DMS53 (cell line): ENCODE measurements at regions not wholly inside any gene's neighbourhood (a gene's known extent, or its start where the extent isn't known, plus 50 kb on each side); places are given as distances from the start of the nearest gene placed in this dataset.

Experiments used
- DNase-seq: peaks from one replicate; lab custom pipeline; 2025; lab: John Stamatoyannopoulos, UW

DNA sequence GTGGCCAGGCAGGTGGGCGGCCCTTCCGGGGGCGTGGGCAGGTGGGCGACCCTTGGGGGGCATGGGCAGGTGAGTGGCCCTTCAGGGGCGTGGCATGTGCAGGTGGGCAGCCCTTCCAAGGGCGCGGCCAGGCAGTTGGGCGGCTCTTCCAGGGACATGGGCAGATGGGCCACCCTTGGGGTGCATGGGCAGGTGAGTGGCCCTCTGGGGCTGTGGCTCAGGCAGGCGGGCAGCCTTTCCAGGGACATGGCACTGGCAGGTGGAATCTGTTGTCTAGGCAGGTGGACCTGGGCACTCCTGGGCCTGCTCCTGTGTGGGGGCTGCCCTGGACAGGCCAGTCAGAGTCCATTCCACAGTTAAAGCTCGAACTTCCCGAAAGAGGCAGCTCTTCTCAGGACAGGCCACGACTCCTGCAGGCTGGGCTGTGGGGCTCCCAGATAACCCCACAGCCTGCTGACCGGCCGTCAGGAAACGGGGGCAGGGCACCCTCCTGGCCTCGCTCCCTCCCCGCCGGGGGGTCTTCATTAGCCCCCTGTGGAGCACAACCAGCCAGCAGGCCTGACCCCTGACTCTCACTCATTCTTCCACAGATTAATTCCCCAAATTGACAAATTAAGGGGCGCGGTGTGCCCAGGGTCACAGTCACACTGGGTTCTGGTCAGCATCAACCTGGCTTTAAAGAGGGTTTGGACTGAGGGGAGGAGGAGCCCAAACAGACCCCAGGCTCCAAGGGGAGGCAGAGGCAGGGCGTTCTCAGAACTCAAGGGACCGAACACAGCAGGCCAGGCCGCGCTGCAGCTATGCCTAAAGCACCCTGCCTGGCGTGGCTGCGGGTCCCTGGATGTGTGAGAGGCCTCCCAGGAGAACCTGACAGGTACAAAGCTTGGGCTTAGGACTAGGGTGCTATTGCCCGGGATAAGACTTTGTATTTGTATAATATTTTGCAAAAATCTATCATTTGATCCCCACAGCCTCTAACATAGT is 130.0 kb downstream of the DLL1 start:
- no peak for DNase-seq

GRCh38 chr6:170160031-170160627 is 130.7 kb downstream of the DLL1 start:
- peak; percentile 56 for DNase-seq

GRCh38 chr6:170159022-170159965 is 131.6 kb downstream of the DLL1 start:
- DNase-seq = no peak

- DNase-seq = no peak
Observed at GRCh38 chr6:170158296-170159021, 132.4 kb downstream of the DLL1 start.

DNA sequence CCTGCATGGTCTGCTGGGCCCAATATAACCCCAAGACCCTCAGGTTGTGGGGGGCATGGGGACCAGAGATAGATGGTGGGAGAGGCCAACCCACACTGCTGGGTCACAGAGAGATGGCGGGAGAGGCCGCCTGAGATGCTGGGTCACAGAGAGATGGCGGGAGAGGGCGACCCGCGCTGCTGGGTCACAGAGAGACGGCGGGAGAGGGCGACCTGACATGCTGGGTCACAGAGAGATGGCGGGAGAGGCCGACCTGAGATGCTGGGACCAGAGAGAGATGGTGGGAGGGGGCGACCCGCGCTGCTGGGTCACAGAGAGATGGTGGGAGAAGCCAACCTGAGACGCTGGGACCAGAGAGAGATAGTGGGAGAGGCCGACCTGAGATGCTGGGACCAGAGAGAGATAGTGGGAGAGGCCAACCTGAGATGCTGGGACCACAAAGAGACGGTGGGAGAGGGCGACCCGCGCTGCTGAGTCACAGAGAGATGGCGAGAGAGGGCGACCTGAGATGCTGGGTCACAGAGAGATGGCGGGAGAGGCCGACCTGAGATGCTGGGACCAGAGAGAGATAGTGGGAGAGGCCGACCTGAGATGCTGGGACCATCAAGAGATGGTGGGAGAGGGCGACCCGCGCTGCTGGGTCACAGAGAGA is 133.2 kb downstream of the DLL1 start:
- DNase-seq = no peak

- no peak for DNase-seq
Observed at GRCh38 chr6:170156448-170157375, 134.2 kb downstream of the DLL1 start.

- DNase-seq = no peak
Observed at GRCh38 chr6:170155464-170156196, 135.2 kb downstream of the DLL1 start.

DNA sequence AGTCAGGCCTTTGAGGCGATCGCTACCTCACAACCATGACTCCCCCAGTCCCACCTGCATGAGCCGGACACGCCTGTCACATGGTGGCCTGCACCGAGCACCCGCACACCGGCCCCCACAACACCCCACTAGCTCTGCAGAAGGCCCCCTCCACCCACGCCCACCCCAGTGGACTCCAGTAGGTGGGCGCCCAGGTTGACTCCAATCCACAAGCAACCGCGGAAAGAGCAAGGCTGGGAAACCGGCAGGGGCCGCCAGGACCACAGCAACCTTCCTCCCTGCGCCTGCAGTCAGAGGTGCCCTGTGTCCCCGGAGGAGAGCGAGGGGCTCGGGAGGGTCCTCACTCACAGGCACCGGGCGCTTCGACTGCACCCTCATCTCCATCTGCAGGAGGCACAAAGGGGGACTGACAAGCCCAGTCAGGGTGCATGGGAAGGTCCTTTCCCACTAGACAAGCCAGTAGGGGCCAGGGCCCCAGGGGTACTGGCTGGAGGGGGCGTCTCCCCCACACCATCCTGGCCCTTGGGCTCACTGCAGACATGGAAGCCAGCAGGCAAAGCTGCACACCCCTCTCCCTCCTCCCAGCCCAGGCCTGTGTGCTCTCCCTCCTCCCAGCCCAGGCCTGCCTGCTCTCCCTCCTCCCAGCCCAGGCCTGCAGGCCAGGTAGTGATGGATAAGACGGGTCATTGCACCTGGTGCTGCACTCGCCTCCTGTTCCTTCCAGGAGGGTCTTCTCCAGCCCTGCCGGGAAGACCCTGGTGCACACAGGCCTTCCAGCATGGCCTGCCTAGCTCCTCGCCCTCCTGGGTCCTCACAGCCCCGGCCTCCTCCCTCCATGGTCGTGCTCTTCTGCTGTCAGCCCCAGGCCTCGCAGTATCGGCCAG is 137.2 kb downstream of the DLL1 start:
- DNase-seq = peak; percentile 35

DNA sequence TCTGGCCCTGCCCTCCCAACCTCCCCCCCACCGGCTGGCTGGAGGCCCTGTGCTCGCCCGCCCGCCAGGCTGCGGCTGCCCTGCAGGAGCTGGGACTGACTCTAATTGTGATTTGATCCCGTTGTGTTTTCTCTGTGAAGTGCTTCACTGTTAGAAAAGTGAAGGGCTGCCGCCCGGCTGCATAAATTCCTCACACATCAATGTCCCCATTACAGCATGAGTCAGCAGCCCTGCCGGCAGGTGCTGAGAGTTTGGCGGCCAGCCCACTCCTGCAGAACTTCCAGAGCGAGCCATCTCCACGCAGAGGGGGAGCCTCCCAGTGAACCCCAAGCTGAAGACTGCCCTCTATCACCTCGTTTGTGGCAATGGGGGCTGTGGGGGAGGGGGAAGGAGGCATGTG is 137.9 kb downstream of the DLL1 start:
- DNase-seq = peak; percentile 91

DNA sequence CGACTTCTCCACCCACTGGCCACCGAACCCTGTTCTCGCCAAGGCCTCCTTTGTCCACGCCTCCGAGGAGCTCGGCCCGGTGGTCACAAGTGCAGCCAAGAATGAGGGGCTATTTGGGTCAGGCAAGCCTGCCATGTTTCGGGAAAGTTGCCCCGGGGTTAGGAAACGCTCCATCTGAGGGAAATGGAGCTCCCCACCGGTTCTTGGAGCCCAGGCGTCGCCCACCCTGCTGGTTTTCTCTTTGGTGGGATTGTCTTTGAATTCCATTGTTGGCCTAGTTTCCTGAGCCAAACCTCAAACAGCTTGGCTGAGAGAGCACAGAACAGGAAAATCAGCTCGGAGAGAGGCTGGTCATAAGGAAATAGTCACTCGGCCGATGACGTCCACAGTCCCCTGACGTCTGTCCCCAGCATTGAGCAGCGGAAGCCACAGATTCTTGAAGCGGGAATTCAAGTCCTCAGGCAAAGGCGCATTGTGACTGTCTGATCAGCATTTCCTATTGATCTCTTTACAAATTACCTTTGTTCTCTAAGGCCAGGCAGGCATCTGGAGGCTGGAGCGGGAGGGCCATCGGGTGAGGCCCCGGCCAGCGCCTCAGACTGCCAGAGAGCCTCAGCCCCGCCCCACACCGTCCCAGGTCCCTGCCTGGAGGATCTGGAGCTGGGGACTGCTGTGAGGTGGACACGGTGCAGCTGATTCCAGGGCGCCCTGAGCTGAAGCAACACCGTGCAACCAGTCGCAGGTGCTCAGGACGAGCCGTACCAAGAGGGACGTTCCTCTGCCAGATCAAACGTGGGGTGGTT is 138.6 kb downstream of the DLL1 start:
- DNase-seq = peak; percentile 92

GRCh38 chr6:170151804-170152123 is 139.1 kb downstream of the DLL1 start:
- DNase-seq = peak; percentile 46

DNA sequence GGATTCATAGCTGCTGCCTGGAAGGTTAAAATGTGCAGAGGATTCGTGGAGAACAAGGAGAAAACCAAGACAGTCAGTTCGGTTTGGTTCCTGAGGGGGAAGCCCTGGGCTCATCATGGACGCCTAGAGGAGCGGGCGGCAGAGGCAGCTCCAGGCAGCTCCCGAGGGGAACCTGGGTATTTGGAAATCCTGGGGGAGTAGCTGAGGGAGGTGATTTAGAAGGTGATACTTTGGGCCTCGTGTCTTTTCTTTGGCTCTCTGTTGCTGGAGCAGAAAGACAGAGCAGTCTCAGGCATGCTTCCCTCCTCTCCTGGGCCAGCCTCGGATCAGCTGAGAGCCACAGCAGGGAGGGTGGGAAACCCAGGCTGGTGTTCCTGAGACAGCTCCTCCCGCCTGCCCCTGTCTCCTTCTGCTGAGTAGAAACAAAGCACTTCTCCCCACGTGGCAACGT is 139.5 kb downstream of the DLL1 start:
- peak; percentile 47 for DNase-seq

DNA sequence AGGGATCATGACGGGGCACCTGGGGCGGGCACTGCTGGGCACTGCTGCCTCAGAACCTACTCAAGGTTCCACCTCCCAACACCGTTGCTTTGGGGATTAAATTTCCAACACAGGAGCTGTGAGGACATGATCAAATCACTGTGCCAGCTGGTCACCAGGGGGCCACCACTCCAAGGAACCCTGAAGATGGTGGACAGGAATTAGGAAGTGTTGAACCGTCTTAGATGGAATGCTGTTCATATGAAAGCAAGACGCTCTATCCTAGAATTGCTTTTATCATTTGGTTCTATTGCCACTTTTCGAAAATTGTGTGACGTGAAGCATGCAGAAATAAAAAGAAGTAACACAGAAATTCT is 140.3 kb downstream of the DLL1 start:
- no peak for DNase-seq

DNA sequence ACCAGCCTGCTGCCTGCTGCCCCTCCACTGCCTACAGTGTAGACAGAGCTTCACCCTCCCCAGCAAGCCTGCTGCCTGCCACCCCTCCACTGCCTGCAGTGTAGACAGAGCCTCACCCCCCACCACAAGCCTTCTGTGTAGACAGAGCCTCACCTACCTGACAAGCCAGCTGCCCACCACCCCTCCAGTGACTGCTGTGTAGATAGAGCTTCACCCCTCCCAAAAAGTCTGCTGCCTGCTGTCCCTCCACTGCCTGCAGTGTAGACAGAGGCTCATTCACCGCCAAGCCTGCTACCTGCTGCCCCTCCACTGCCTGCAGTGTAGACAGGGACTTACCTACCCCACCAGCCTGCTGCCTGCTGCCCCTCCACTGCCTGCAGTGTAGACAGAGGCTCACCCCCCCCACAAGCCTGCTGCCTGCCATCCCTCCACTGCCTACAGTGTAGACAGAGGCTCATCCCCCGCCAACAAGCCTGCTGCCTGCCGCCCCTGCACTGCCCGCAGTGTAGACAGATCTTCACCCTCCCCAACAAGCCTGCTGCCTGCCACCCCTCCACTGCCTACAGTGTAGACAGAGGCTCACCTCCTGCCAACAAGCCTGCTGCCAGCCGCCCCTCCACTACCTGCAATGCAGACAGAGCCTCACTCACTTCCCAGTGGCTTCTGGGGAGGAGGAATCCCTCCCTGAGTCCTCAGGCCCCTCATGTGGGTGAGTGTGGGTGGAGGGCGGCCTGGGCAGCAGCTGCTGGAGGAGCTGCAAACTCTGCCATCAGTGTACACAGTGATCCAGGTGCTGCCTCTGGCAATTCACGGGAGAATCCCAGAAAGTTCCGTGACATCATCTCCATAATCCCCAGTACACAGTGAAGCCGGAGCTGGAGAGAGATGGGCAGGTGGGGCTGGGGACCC is 140.9 kb downstream of the DLL1 start:
- DNase-seq = peak; percentile 95

DNA sequence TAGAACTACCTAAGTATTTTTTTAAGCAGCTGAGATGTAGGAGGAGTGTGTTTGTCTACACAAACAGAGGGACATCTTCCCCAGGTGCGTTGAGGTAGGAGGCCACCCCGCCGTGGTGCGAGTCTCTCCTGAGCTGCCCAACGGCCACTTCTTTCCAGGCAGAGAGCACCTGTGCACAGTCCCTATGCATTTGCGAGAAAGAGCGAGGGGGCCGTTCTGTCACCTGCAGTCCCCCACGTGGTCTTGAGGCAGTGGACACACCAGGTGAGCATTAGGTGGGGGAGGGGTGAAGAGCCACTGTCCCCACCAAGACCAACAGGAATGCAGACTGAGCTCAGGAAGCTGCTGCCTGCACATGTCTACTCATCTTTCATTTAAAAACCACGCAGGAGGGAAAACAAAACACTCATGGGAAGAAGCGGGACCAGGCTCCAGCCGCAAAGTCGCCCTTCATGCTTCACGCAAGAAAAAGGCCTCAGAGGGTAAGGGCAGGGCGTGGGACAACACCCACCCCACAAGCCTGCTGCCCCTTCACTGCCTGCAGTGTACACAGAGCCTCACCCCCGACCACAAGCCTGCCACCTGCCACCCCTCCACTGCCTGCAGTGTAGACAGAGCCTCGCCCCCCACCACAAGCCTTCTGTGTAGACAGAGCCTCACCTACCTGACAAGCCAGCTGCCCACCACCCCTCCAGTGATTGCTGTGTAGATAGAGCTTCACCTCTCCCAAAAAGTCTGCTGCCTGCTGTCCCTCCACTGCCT is 142.0 kb downstream of the DLL1 start:
- DNase-seq = peak; percentile 88
